ENCODE measurements at regions not wholly inside any gene's neighbourhood (a gene's known extent, or its start where the extent isn't known, plus 50 kb on each side); places are given as distances from the start of the nearest gene placed in this dataset.

GRCh38 chr3:106007512-106007911 is 138.7 kb upstream of the CBLB start:
- DNase-seq = no peak
- Histone ChIP-seq H3K36me3 (no peaks in the 10 kb centered on the region), H3K27ac (no peak overlapping the region), H3K4me1 (no peaks in the 10 kb centered on the region), H3K27me3 (no peaks in the 10 kb centered on the region), H3K4me3 (no peak overlapping the region), H3K9me3 (no peaks in the 10 kb centered on the region)
- TF ChIP-seq POLR2AphosphoS5 (IDR thresholded peaks at IDR 0.05) = no peak
- no peak for TF ChIP-seq POLR2A (IDR thresholded peaks at IDR 0.05)
- TF ChIP-seq, protein P1, sequence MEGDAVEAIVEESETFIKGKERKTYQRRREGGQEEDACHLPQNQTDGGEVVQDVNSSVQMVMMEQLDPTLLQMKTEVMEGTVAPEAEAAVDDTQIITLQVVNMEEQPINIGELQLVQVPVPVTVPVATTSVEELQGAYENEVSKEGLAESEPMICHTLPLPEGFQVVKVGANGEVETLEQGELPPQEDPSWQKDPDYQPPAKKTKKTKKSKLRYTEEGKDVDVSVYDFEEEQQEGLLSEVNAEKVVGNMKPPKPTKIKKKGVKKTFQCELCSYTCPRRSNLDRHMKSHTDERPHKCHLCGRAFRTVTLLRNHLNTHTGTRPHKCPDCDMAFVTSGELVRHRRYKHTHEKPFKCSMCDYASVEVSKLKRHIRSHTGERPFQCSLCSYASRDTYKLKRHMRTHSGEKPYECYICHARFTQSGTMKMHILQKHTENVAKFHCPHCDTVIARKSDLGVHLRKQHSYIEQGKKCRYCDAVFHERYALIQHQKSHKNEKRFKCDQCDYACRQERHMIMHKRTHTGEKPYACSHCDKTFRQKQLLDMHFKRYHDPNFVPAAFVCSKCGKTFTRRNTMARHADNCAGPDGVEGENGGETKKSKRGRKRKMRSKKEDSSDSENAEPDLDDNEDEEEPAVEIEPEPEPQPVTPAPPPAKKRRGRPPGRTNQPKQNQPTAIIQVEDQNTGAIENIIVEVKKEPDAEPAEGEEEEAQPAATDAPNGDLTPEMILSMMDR (IDR thresholded peaks at IDR 0.05) = no peak
- TF ChIP-seq EP300 (IDR thresholded peaks at IDR 0.05; ENCODE audit: low read depth) = no peak
- in situ Hi-C loops (cut with MboI; ENCODE audit: low pct_ligation_motif_present in 1 of 4, low pct_unique_long_range_greater_than_20kb in 1 of 4, low sequenced_read_pairs in 3 of 4) = no loop called here
- intact Hi-C loops (cut with DNase I; ENCODE audit: low total_unique reads) = no loop called here
- 86 to 100% methylated on average over 3 of the region's 3 CpGs for WGBS, 2 donors (ENCODE audit: low coverage in 1 of 2)

GRCh38 chr3:106008766-106009165 is 140.0 kb upstream of the CBLB start:
- intact Hi-C loops (cut with DNase I; ENCODE audit: low total_unique reads) (no loop called here), in situ Hi-C loops (cut with MboI; ENCODE audit: low pct_ligation_motif_present in 1 of 4, low pct_unique_long_range_greater_than_20kb in 1 of 4, low sequenced_read_pairs in 3 of 4) (no loop called here)
- no peaks in the 10 kb centered on the region for H3K36me3 ChIP-seq
- no peaks in the 10 kb centered on the region for H3K4me1 ChIP-seq
- no peaks in the 10 kb centered on the region for H3K27me3 ChIP-seq
- no peaks in the 10 kb centered on the region for H3K9me3 ChIP-seq
- no peak for DNase-seq
- WGBS, 2 donors (ENCODE audit: low coverage in 1 of 2) = 77 to 100% methylated on average over 1 of the region's 1 CpG
- H3K4me3 ChIP-seq = no peak overlapping the region
- TF ChIP-seq, protein P1 (IDR thresholded peaks at IDR 0.05) = no peak
- TF ChIP-seq POLR2AphosphoS5 (IDR thresholded peaks at IDR 0.05) (no peak), EP300 (IDR thresholded peaks at IDR 0.05; ENCODE audit: low read depth) (no peak), POLR2A (IDR thresholded peaks at IDR 0.05) (no peak)
- no peak overlapping the region for H3K27ac ChIP-seq

- H3K4me1 ChIP-seq = no peaks in the 10 kb centered on the region
- no peak overlapping the region for H3K4me3 ChIP-seq
- 63 to 75% methylated on average over 3 of the region's 3 CpGs for WGBS, 2 donors (ENCODE audit: low coverage in 1 of 2)
- H3K27me3 ChIP-seq = no peaks in the 10 kb centered on the region
- TF ChIP-seq POLR2AphosphoS5 (IDR thresholded peaks at IDR 0.05) (no peak), POLR2A (IDR thresholded peaks at IDR 0.05) (no peak), EP300 (IDR thresholded peaks at IDR 0.05; ENCODE audit: low read depth) (no peak)
- TF ChIP-seq, protein P1 (IDR thresholded peaks at IDR 0.05) = no peak
- intact Hi-C loops (cut with DNase I; ENCODE audit: low total_unique reads) = no loop called here
- no peak for DNase-seq
- in situ Hi-C loops (cut with MboI; ENCODE audit: low pct_ligation_motif_present in 1 of 4, low pct_unique_long_range_greater_than_20kb in 1 of 4, low sequenced_read_pairs in 3 of 4) = no loop called here
- no peaks in the 10 kb centered on the region for H3K36me3 ChIP-seq
- H3K9me3 ChIP-seq = no peaks in the 10 kb centered on the region
- H3K27ac ChIP-seq = no peak overlapping the region
These were observed 142.0 kb upstream of the CBLB start for GRCh38 chr3:106010829-106011228.

DNA sequence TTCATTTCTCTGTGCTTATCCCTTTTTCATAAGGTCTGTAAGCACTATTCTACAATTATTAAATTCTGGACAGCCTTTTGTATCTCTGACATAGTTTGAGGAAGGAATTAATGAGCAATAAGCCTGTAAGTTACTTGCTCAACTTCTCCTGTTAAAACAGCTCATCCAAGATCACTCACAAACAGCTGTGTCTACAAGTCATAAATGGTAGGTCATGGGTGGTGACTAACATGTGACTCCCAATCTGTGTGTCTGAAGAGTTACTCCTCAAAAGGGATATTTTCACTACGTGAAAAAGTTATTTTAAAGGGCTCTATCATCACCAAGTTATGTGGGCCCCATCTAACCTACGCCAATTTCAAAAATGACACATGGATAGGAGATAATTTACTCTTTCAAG is 145.2 kb upstream of the CBLB start:
- DNase-seq = no peak
- Histone ChIP-seq H3K4me1 (no peaks in the 10 kb centered on the region), H3K27me3 (no peaks in the 10 kb centered on the region), H3K36me3 (no peaks in the 10 kb centered on the region), H3K27ac (no peak overlapping the region), H3K4me3 (no peak overlapping the region), H3K9me3 (no peaks in the 10 kb centered on the region)
- TF ChIP-seq EP300 (IDR thresholded peaks at IDR 0.05; ENCODE audit: low read depth) (no peak), POLR2AphosphoS5 (IDR thresholded peaks at IDR 0.05) (no peak)
- in situ Hi-C loops (cut with MboI; ENCODE audit: low pct_ligation_motif_present in 1 of 4, low pct_unique_long_range_greater_than_20kb in 1 of 4, low sequenced_read_pairs in 3 of 4) (no loop called here), intact Hi-C loops (cut with DNase I; ENCODE audit: low total_unique reads) (no loop called here)
- WGBS, 2 donors (ENCODE audit: low coverage in 1 of 2) = 71 to 83% methylated on average over 2 of the region's 2 CpGs

GRCh38 chr3:106014518-106014917 is 145.7 kb upstream of the CBLB start:
- no peaks in the 10 kb centered on the region for H3K4me1 ChIP-seq
- DNase-seq = no peak
- H3K9me3 ChIP-seq = no peaks in the 10 kb centered on the region
- H3K4me3 ChIP-seq = no peak overlapping the region
- H3K27ac ChIP-seq = no peak overlapping the region
- in situ Hi-C loops (cut with MboI; ENCODE audit: low pct_ligation_motif_present in 1 of 4, low pct_unique_long_range_greater_than_20kb in 1 of 4, low sequenced_read_pairs in 3 of 4) = no loop called here
- intact Hi-C loops (cut with DNase I; ENCODE audit: low total_unique reads) = no loop called here
- TF ChIP-seq, protein P1 (IDR thresholded peaks at IDR 0.05) = no peak
- TF ChIP-seq POLR2AphosphoS5 (IDR thresholded peaks at IDR 0.05) (no peak), EP300 (IDR thresholded peaks at IDR 0.05; ENCODE audit: low read depth) (no peak), POLR2A (IDR thresholded peaks at IDR 0.05) (no peak)
- 35 to 43% methylated on average over 1 of the region's 1 CpG for WGBS, 2 donors (ENCODE audit: low coverage in 1 of 2)
- H3K36me3 ChIP-seq = no peaks in the 10 kb centered on the region
- no peaks in the 10 kb centered on the region for H3K27me3 ChIP-seq

Measured in transverse colon (tissue), 4 donors.